ENCODE measurements at regions not wholly inside any gene's neighbourhood (a gene's known extent, or its start where the extent isn't known, plus 50 kb on each side); places are given as distances from the start of the nearest gene placed in this dataset.

DNA sequence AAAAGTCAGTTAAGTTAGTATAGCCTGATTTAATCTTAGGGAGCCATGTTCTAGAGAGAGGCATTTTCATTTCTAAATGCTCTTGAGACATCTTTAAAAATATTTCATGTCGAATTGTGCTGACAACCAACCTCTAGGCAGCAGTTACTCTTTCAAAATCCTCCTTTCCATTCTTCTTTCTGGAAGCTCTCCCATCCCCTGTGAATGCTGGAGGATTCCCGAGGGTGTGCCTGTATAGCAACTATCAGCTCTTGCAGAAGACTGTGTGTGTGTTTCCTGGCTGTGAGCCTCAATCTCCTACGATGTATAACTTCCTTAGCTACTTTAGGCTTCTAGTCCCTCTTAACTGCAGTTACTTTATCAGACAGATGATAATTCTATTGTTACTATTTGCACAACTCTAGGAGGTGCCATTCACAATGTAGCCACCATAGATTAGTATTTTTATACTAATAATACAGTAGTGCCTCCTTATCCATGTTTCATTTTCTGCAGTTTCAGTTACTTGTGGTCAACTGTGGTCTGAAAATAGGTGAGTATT lies 250.3 kb downstream of the EDEM1 start:
- no peak overlapping the region for H3K4me3 ChIP-seq
- no peak overlapping the region for H3K27ac ChIP-seq
- H3K27me3 ChIP-seq = peaks cover 6% of the 10 kb centered on the region
- TF ChIP-seq, protein P1, sequence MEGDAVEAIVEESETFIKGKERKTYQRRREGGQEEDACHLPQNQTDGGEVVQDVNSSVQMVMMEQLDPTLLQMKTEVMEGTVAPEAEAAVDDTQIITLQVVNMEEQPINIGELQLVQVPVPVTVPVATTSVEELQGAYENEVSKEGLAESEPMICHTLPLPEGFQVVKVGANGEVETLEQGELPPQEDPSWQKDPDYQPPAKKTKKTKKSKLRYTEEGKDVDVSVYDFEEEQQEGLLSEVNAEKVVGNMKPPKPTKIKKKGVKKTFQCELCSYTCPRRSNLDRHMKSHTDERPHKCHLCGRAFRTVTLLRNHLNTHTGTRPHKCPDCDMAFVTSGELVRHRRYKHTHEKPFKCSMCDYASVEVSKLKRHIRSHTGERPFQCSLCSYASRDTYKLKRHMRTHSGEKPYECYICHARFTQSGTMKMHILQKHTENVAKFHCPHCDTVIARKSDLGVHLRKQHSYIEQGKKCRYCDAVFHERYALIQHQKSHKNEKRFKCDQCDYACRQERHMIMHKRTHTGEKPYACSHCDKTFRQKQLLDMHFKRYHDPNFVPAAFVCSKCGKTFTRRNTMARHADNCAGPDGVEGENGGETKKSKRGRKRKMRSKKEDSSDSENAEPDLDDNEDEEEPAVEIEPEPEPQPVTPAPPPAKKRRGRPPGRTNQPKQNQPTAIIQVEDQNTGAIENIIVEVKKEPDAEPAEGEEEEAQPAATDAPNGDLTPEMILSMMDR (IDR thresholded peaks at IDR 0.05) = no peak
- TF ChIP-seq POLR2AphosphoS5 (IDR thresholded peaks at IDR 0.05) (no peak), POLR2A (IDR thresholded peaks at IDR 0.05) (no peak), EP300 (IDR thresholded peaks at IDR 0.05) (no peak)
- H3K36me3 ChIP-seq = no peaks in the 10 kb centered on the region
- WGBS = 30% methylated on average over 3 of the region's 3 CpGs
- H3K9me3 ChIP-seq = no peaks in the 10 kb centered on the region
- DNase-seq (ENCODE audit: low spot score in 2 of 2) = no peak
- no peaks in the 10 kb centered on the region for H3K4me1 ChIP-seq

- DNase-seq (ENCODE audit: low spot score in 2 of 2) = no peak
- no peak for TF ChIP-seq EP300 (IDR thresholded peaks at IDR 0.05)
- TF ChIP-seq POLR2AphosphoS5 (IDR thresholded peaks at IDR 0.05) = no peak
- TF ChIP-seq POLR2A (IDR thresholded peaks at IDR 0.05) = no peak
- TF ChIP-seq, protein P1 (IDR thresholded peaks at IDR 0.05) = no peak
- Histone ChIP-seq H3K4me3 (no peak overlapping the region), H3K27ac (no peak overlapping the region), H3K36me3 (no peaks in the 10 kb centered on the region), H3K9me3 (no peaks in the 10 kb centered on the region), H3K27me3 (peaks cover 6% of the 10 kb centered on the region), H3K4me1 (no peaks in the 10 kb centered on the region)
- WGBS = 93% methylated on average over 1 of the region's 1 CpG
Measured at GRCh38 chr3:5441401-5441800, 253.9 kb downstream of the EDEM1 start.

DNA sequence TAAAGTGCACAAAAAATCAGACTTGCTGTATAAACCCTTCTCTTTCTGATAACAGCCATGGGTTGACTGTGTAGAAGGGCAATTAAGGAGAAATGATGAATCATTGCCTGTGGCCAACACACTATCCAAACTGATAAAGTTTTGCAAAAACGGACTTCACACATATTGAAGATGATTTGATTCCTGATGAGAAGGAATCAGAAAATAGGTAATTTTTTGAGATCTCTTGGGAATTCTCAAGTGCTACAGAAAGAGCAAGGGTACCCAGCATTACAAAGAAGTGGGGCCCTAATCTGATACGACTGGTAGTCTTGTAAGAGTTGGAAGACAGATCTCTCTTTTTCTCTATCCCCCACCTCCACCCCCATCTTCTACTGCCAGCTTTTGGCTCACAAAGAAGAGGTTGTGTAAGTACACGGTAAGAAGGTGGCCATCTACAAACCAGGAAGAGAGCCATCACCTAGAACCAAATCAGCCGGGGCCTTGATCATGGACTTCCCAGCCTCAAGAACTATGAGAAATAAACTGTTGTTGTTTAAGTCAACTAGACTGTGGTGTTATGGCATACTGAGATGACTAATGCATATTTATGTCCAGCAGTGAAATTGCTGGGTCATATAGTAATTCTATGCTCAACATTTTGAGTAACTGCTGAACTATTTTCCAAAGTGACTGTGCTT lies 254.7 kb downstream of the EDEM1 start:
- TF ChIP-seq POLR2AphosphoS5 (IDR thresholded peaks at IDR 0.05) (no peak), EP300 (IDR thresholded peaks at IDR 0.05) (no peak), POLR2A (IDR thresholded peaks at IDR 0.05) (no peak)
- TF ChIP-seq, protein P1 (IDR thresholded peaks at IDR 0.05) = no peak
- DNase-seq (ENCODE audit: low spot score in 2 of 2) = no peak
- H3K36me3 ChIP-seq = no peaks in the 10 kb centered on the region
- no peaks in the 10 kb centered on the region for H3K9me3 ChIP-seq
- 63% methylated on average over 4 of the region's 4 CpGs for WGBS
- H3K4me1 ChIP-seq = no peaks in the 10 kb centered on the region
- H3K27me3 ChIP-seq = peaks cover 6% of the 10 kb centered on the region
- no peak overlapping the region for H3K27ac ChIP-seq
- H3K4me3 ChIP-seq = no peak overlapping the region

DNA sequence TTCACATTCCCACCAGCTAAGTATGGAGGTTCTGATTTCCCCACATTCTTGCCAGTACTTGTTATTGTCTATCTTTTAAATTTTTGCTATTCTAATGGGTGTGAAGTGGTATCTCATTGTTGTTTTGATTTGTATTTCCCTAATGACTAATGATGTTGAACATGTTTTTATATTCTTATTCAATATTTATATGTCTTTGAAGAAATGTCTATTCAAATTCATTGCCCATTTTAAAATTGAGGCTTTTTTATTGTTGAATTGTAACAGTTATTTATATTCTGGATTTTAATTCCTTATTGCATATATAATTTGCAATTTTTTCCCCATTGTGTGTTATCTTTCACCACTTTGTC lies 255.3 kb downstream of the EDEM1 start:
- Histone ChIP-seq H3K9me3 (no peaks in the 10 kb centered on the region), H3K27ac (no peak overlapping the region), H3K4me3 (no peak overlapping the region), H3K36me3 (no peaks in the 10 kb centered on the region), H3K27me3 (peaks cover 3% of the 10 kb centered on the region), H3K4me1 (no peaks in the 10 kb centered on the region)
- DNase-seq (ENCODE audit: low spot score in 2 of 2) = no peak
- no peak for TF ChIP-seq POLR2AphosphoS5 (IDR thresholded peaks at IDR 0.05)
- TF ChIP-seq POLR2A (IDR thresholded peaks at IDR 0.05) = no peak
- TF ChIP-seq, protein P1 (IDR thresholded peaks at IDR 0.05) = no peak
- TF ChIP-seq EP300 (IDR thresholded peaks at IDR 0.05) = no peak

GRCh38 chr3:5444253-5444652 lies 256.7 kb downstream of the EDEM1 start:
- H3K4me3 ChIP-seq = no peak overlapping the region
- H3K4me1 ChIP-seq = no peaks in the 10 kb centered on the region
- no peaks in the 10 kb centered on the region for H3K27me3 ChIP-seq
- no peak overlapping the region for H3K27ac ChIP-seq
- H3K9me3 ChIP-seq = no peaks in the 10 kb centered on the region
- 55% methylated on average over 2 of the region's 2 CpGs for WGBS
- DNase-seq (ENCODE audit: low spot score in 2 of 2) = no peak
- TF ChIP-seq EP300 (IDR thresholded peaks at IDR 0.05) = no peak
- TF ChIP-seq, protein P1 (IDR thresholded peaks at IDR 0.05) = no peak
- no peak for TF ChIP-seq POLR2AphosphoS5 (IDR thresholded peaks at IDR 0.05)
- TF ChIP-seq POLR2A (IDR thresholded peaks at IDR 0.05) = no peak
- H3K36me3 ChIP-seq = no peaks in the 10 kb centered on the region
